ENCODE measurements at regions not wholly inside any gene's neighbourhood (a gene's known extent, or its start where the extent isn't known, plus 50 kb on each side); places are given as distances from the start of the nearest gene placed in this dataset.

GRCh38 chr5:89353837-89354551 lies 471.0 kb upstream of the MEF2C start:
- H3K4me3 ChIP-seq (ENCODE audit: low read depth in 1 of 2, low read length in 1 of 2) = no peak overlapping the region
- H3K9me3 ChIP-seq = no peaks in the 10 kb centered on the region
- H3K27me3 ChIP-seq = no peaks in the 10 kb centered on the region
- TF ChIP-seq CTCF (IDR thresholded peaks at IDR 0.05) = no peak
- no peaks in the 10 kb centered on the region for H3K36me3 ChIP-seq
- H3K27ac ChIP-seq = no peak overlapping the region
- H3K4me1 ChIP-seq (ENCODE audit: control insufficient read depth in 1 of 2, insufficient read depth in 1 of 2, low read depth in 1 of 2, low read length in 1 of 2) = no peaks in the 10 kb centered on the region

- H3K4me1 ChIP-seq (ENCODE audit: control insufficient read depth in 1 of 2, insufficient read depth in 1 of 2, low read depth in 1 of 2, low read length in 1 of 2) = no peaks in the 10 kb centered on the region
- no peak overlapping the region for H3K4me3 ChIP-seq (ENCODE audit: low read depth in 1 of 2, low read length in 1 of 2)
- H3K27ac ChIP-seq = no peak overlapping the region
- H3K36me3 ChIP-seq = no peaks in the 10 kb centered on the region
- no peaks in the 10 kb centered on the region for H3K9me3 ChIP-seq
- no peak for TF ChIP-seq CTCF (IDR thresholded peaks at IDR 0.05)
- no peaks in the 10 kb centered on the region for H3K27me3 ChIP-seq
Observed at GRCh38 chr5:89351975-89352374, 469.0 kb upstream of the MEF2C start.

- no peak overlapping the region for H3K27ac ChIP-seq
- no peak overlapping the region for H3K4me3 ChIP-seq (ENCODE audit: low read depth in 1 of 2, low read length in 1 of 2)
- no peaks in the 10 kb centered on the region for H3K36me3 ChIP-seq
- H3K4me1 ChIP-seq (ENCODE audit: control insufficient read depth in 1 of 2, insufficient read depth in 1 of 2, low read depth in 1 of 2, low read length in 1 of 2) = no peaks in the 10 kb centered on the region
- H3K27me3 ChIP-seq = no peaks in the 10 kb centered on the region
- TF ChIP-seq CTCF (IDR thresholded peaks at IDR 0.05) = no peak
- H3K9me3 ChIP-seq = no peaks in the 10 kb centered on the region
Observed at GRCh38 chr5:89351222-89351621, 468.2 kb upstream of the MEF2C start.

- Histone ChIP-seq H3K27me3 (no peaks in the 10 kb centered on the region), H3K9me3 (no peaks in the 10 kb centered on the region), H3K4me1 (ENCODE audit: control insufficient read depth in 1 of 2, insufficient read depth in 1 of 2, low read depth in 1 of 2, low read length in 1 of 2) (no peaks in the 10 kb centered on the region), H3K27ac (no peak overlapping the region), H3K36me3 (no peaks in the 10 kb centered on the region), H3K4me3 (ENCODE audit: low read depth in 1 of 2, low read length in 1 of 2) (no peak overlapping the region)
- TF ChIP-seq CTCF (IDR thresholded peaks at IDR 0.05) = no peak
Observed at GRCh38 chr5:89350684-89351083, 467.7 kb upstream of the MEF2C start.

GRCh38 chr5:89349246-89349980 lies 466.4 kb upstream of the MEF2C start:
- no peak overlapping the region for H3K4me3 ChIP-seq (ENCODE audit: low read depth in 1 of 2, low read length in 1 of 2)
- no peaks in the 10 kb centered on the region for H3K36me3 ChIP-seq
- no peaks in the 10 kb centered on the region for H3K27me3 ChIP-seq
- TF ChIP-seq CTCF (IDR thresholded peaks at IDR 0.05) = no peak
- H3K9me3 ChIP-seq = no peaks in the 10 kb centered on the region
- no peaks in the 10 kb centered on the region for H3K4me1 ChIP-seq (ENCODE audit: control insufficient read depth in 1 of 2, insufficient read depth in 1 of 2, low read depth in 1 of 2, low read length in 1 of 2)
- no peak overlapping the region for H3K27ac ChIP-seq

Data from neutrophil (primary cell).